ENCODE measurements at regions not wholly inside any gene's neighbourhood (a gene's known extent, or its start where the extent isn't known, plus 50 kb on each side); places are given as distances from the start of the nearest gene placed in this dataset.
"Not testable (repeated sequence)": the region's sequence is repeated elsewhere in the genome, so short reads cannot be mapped to it uniquely, and the experiment has no call there.

- DNase-seq, result no peak
Measured at GRCh38 chr1:48082271-48082962, 85.2 kb upstream of the TRABD2B start.

GRCh38 chr1:48080331-48081255 is 83.4 kb upstream of the TRABD2B start:
- no peak for DNase-seq

- DNase-seq, result no peak
Measured at GRCh38 chr1:48079096-48079495, 81.9 kb upstream of the TRABD2B start.

GRCh38 chr1:48077795-48078222 is 80.6 kb upstream of the TRABD2B start:
- DNase-seq, result no peak

GRCh38 chr1:48076017-48076416 is 78.8 kb upstream of the TRABD2B start:
- no peak for DNase-seq

- DNase-seq, result no peak
Measured at GRCh38 chr1:48073798-48074530, 76.8 kb upstream of the TRABD2B start.

- no peak for DNase-seq
Measured at GRCh38 chr1:48071513-48071912, 74.3 kb upstream of the TRABD2B start.

GRCh38 chr1:48070396-48070750 is 73.2 kb upstream of the TRABD2B start:
- no peak for DNase-seq

GRCh38 chr1:48069662-48070395 is 72.6 kb upstream of the TRABD2B start:
- no peak for DNase-seq

- no peak for DNase-seq
Measured at GRCh38 chr1:48068206-48068605, 71.0 kb upstream of the TRABD2B start.

- DNase-seq, result no peak
Measured at GRCh38 chr1:48066936-48067335, 69.8 kb upstream of the TRABD2B start.

GRCh38 chr1:48064693-48065092 is 67.5 kb upstream of the TRABD2B start:
- DNase-seq, result not testable (repeated sequence)

- no peak for DNase-seq
Measured at GRCh38 chr1:48062353-48062752, 65.2 kb upstream of the TRABD2B start.

GRCh38 chr1:48061162-48062136 is 64.3 kb upstream of the TRABD2B start:
- no peak for DNase-seq

- DNase-seq, result no peak
Measured at GRCh38 chr1:48059289-48059688, 62.1 kb upstream of the TRABD2B start.

- no peak for DNase-seq
Measured at GRCh38 chr1:48058135-48059025, 61.2 kb upstream of the TRABD2B start.

GRCh38 chr1:48057249-48057648 is 60.1 kb upstream of the TRABD2B start:
- DNase-seq, result no peak

- no peak for DNase-seq
Measured at GRCh38 chr1:48055876-48056764, 58.9 kb upstream of the TRABD2B start.

GRCh38 chr1:48054232-48054631 is 57.0 kb upstream of the TRABD2B start:
- no peak for DNase-seq
